Panc1 (cell line): ENCODE measurements at regions not wholly inside any gene's neighbourhood (a gene's known extent, or its start where the extent isn't known, plus 50 kb on each side); places are given as distances from the start of the nearest gene placed in this dataset.

ENCODE experiments used
- ATAC-seq: fragments of 200-7000 bp; cut with Tn5 transposase; 2 replicates; pipeline ENCODE4 v1.9.1; 2020; ENCODE audit warnings: mild to moderate bottlenecking, moderate library complexity
- BruUV-seq: library from RNA; stranded (reverse); fragments of 400-500 nt; replicated peaks from 2 replicates; lab custom pipeline; 2021; lab: Mats Ljungman, UMichigan
- CTCF ChIA-PET: fragments of 300-600 bp; sonication (Branson Sonifier 250); formaldehyde crosslinking; loops from one replicate; lab custom pipeline; 2022; ENCODE audit warnings: antibody characterized with exemption; lab: Charles Lee
- POLR2A ChIA-PET: fragments of 300-600 bp; sonication (Branson Sonifier 250); formaldehyde crosslinking; loops from one replicate; lab custom pipeline; 2022; ENCODE audit warnings: antibody characterized with exemption; lab: Charles Lee
- DNase-seq: peaks from one replicate; pipeline ENCODE4 v3.0.0-alpha.2; 2010; ENCODE audit warnings: low read depth, low spot score
- H3K27ac ChIP-seq: 2 replicates; pipeline ENCODE4 v1.5.1; 2011; ENCODE audit warnings: mild to moderate bottlenecking, low read length, inconsistent platforms
- H3K27me3 ChIP-seq: fragments of 200-500 bp; sonication (Bioruptor generic); 2 replicates; pipeline ENCODE4 v1.6.0; 2014; ENCODE audit warnings: low read length, inconsistent platforms; ENCODE audit not compliant: control insufficient read depth, insufficient read depth
- H3K36me3 ChIP-seq: fragments of 200-500 bp; sonication (Bioruptor generic); 2 replicates; pipeline ENCODE4 v1.5.1; 2014; ENCODE audit warnings: inconsistent platforms, mild to moderate bottlenecking, low read length, moderate library complexity; ENCODE audit not compliant: control insufficient read depth, insufficient read depth
- H3K4me1 ChIP-seq: 2 replicates; pipeline ENCODE4 v1.5.1; 2011; ENCODE audit warnings: inconsistent platforms, mild to moderate bottlenecking, low read length, moderate library complexity; ENCODE audit not compliant: control insufficient read depth, insufficient read depth
- H3K4me3 ChIP-seq, 2 experiments: 2 replicates each; pipeline ENCODE4 v1.5.1; 2011 to 2012; ENCODE audit warnings: low read depth in 2 of 2, low read length in 2 of 2, mild to moderate bottlenecking in 2 of 2, inconsistent platforms in 1 of 2, moderate library complexity in 1 of 2
- H3K9me3 ChIP-seq: fragments of 200-500 bp; sonication (Bioruptor generic); 2 replicates; pipeline ENCODE4 v1.5.1; 2014; ENCODE audit warnings: low read depth, mild to moderate bottlenecking, inconsistent platforms, low read length, moderate library complexity; ENCODE audit not compliant: control insufficient read depth, insufficient read depth
- POLR2AphosphoS5 ChIP-seq: IDR thresholded peaks from 2 replicates; pipeline ENCODE4 v1.6.1; 2012; ENCODE audit warnings: mild to moderate bottlenecking, low read depth, low read length, moderate library complexity
- REST ChIP-seq, 2 experiments: IDR thresholded peaks; 2 replicates each; pipeline ENCODE4 v1.6.1; 2011 to 2012; ENCODE audit warnings: low read depth in 2 of 2, control low read depth in 1 of 2, low read length in 1 of 2, mild to moderate bottlenecking in 1 of 2, moderate library complexity in 1 of 2; ENCODE audit not compliant: insufficient read depth in 1 of 2
- SIN3A ChIP-seq: IDR thresholded peaks from 2 replicates; pipeline ENCODE4 v1.6.1; 2012; ENCODE audit warnings: low read depth, mild to moderate bottlenecking, low read length, moderate library complexity, borderline replicate concordance; ENCODE audit not compliant: insufficient read depth
- TCF7L2 ChIP-seq: IDR thresholded peaks from 2 replicates; pipeline ENCODE4 v1.6.1; 2011; ENCODE audit warnings: mild to moderate bottlenecking, low read depth, low read length, inconsistent platforms
- in situ Hi-C: cut with HindIII; loops from 2 replicates; pipeline ENCODE4 v1.10.0; 2016; ENCODE audit warnings: low sequenced_read_pairs, low pct_unique_long_range_greater_than_20kb
- intact Hi-C: fragments of 100-400 bp; cut with micrococcal nuclease; formaldehyde crosslinking; loops from one replicate; pipeline ENCODE4 v1.10.0; 2022; ENCODE audit not compliant: unreplicated experiment
- TF ChIP-seq, protein P1 (sequence below): fragments of 450-650 bp; IDR thresholded peaks from 2 replicates; pipeline ENCODE4 v1.5.1; 2017; ENCODE audit warnings: mild to moderate bottlenecking

- Histone ChIP-seq H3K4me1 (no peaks in the 10 kb centered on the region), H3K4me3 (no peak overlapping the region), H3K9me3 (no peaks in the 10 kb centered on the region), H3K36me3 (no peaks in the 10 kb centered on the region), H3K27ac (no peak overlapping the region), H3K27me3 (no peaks in the 10 kb centered on the region)
- intact Hi-C loops (no loop called here), in situ Hi-C loops (no loop called here)
- BruUV-seq, result no TSS peak
- ChIA-PET CTCF (no interaction called here), POLR2A (no interaction called here)
- DNase-seq, result no peak
- ATAC-seq, result no peak
- TF ChIP-seq SIN3A, result no peak
- TF ChIP-seq POLR2AphosphoS5, result no peak
- TF ChIP-seq, protein P1, sequence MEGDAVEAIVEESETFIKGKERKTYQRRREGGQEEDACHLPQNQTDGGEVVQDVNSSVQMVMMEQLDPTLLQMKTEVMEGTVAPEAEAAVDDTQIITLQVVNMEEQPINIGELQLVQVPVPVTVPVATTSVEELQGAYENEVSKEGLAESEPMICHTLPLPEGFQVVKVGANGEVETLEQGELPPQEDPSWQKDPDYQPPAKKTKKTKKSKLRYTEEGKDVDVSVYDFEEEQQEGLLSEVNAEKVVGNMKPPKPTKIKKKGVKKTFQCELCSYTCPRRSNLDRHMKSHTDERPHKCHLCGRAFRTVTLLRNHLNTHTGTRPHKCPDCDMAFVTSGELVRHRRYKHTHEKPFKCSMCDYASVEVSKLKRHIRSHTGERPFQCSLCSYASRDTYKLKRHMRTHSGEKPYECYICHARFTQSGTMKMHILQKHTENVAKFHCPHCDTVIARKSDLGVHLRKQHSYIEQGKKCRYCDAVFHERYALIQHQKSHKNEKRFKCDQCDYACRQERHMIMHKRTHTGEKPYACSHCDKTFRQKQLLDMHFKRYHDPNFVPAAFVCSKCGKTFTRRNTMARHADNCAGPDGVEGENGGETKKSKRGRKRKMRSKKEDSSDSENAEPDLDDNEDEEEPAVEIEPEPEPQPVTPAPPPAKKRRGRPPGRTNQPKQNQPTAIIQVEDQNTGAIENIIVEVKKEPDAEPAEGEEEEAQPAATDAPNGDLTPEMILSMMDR, result no peak
- TF ChIP-seq REST (IDR thresholded peaks at IDR 0.05; ENCODE audit: insufficient read depth in 1 of 2, low read depth in 2 of 2, low read length in 1 of 2), result no peak
- TF ChIP-seq TCF7L2, result no peak
Measured at GRCh38 chr9:23306731-23307130, 519.3 kb downstream of the ELAVL2 start.

DNA sequence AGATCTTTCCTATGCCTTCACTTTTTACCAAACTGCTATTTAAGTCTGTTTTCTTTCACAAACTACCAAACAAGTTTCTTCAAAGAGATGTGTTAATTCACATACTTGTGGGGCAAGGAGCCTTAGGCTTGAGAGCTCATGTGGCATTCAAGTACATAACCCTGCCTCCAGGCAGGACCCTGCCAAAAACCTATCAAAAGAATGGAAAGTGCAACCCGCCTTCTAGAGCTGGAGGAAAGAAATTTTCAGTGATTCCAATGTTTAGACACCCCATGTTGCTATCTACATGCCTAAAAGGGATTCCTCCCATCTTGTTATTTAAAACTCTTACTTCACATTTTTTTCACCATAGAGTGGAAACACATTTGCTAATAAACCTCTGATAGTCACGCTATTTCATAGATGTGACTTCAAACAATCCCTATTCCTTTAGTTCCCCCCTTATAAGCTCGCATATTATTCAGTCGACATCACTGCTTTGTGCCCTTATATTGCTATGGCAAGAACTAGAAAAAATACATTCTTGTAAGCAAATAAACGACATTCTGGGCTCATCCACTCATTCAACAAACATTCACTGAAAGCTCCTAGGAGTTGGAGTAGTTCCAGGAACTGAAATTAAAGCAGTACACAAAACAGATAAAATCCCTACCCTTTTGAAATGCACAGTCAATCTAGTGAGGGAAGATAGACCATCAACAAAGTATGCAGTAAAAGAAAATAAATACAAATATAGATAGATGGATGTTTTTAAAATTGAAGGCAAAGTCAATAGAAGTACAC is 518.1 kb downstream of the ELAVL2 start:
- Histone ChIP-seq H3K27me3 (no peaks in the 10 kb centered on the region), H3K4me3 (no peak overlapping the region), H3K4me1 (no peaks in the 10 kb centered on the region), H3K36me3 (no peaks in the 10 kb centered on the region), H3K9me3 (no peaks in the 10 kb centered on the region), H3K27ac (no peak overlapping the region)
- TF ChIP-seq SIN3A (no peak), POLR2AphosphoS5 (no peak), REST (IDR thresholded peaks at IDR 0.05; ENCODE audit: insufficient read depth in 1 of 2, low read depth in 2 of 2, low read length in 1 of 2) (no peak), TCF7L2 (no peak)
- TF ChIP-seq, protein P1, result no peak
- no peak for ATAC-seq
- ChIA-PET POLR2A (no interaction called here), CTCF (no interaction called here)
- in situ Hi-C loops, result no loop called here
- no peak for DNase-seq
- intact Hi-C loops, result no loop called here
- no TSS peak for BruUV-seq
